ENCODE measurements at regions not wholly inside any gene's neighbourhood (a gene's known extent, or its start where the extent isn't known, plus 50 kb on each side); places are given as distances from the start of the nearest gene placed in this dataset.
A peak's percentile ranks its signal among the peaks of the same experiment; 100 is the strongest.

GRCh38 chr13:106850973-106851650 is 283.2 kb upstream of the ARGLU1 start:
- Histone ChIP-seq H3K36me3 (no peaks in the 10 kb centered on the region), H3K27ac (no peak overlapping the region), H3K9ac (no peak overlapping the region), H3K4me3 (no peak overlapping the region), H4K20me1 (no peaks in the 10 kb centered on the region), H3K4me1 (no peaks in the 10 kb centered on the region), H3K4me2 (no peak overlapping the region), H3K27me3 (no peaks in the 10 kb centered on the region), H3K9me3 (no peaks in the 10 kb centered on the region)
- no peak for TF ChIP-seq Cebpa-rat (IDR thresholded peaks at IDR 0.05)

GRCh38 chr13:106846571-106847448 is 278.9 kb upstream of the ARGLU1 start:
- H3K9ac ChIP-seq = no peak overlapping the region
- no peak overlapping the region for H3K4me2 ChIP-seq
- H4K20me1 ChIP-seq = no peaks in the 10 kb centered on the region
- no peaks in the 10 kb centered on the region for H3K9me3 ChIP-seq
- H3K4me1 ChIP-seq = no peaks in the 10 kb centered on the region
- no peak for TF ChIP-seq Cebpa-rat (IDR thresholded peaks at IDR 0.05)
- no peaks in the 10 kb centered on the region for H3K27me3 ChIP-seq
- no peak overlapping the region for H3K4me3 ChIP-seq
- H3K36me3 ChIP-seq = no peaks in the 10 kb centered on the region
- H3K27ac ChIP-seq = no peak overlapping the region

- TF ChIP-seq Cebpa-rat (IDR thresholded peaks at IDR 0.05) = no peak
- H4K20me1 ChIP-seq = no peaks in the 10 kb centered on the region
- peaks cover 18% of the 10 kb centered on the region for H3K9me3 ChIP-seq
- no peak overlapping the region for H3K9ac ChIP-seq
- no peak overlapping the region for H3K27ac ChIP-seq
- no peaks in the 10 kb centered on the region for H3K36me3 ChIP-seq
- H3K27me3 ChIP-seq = no peaks in the 10 kb centered on the region
- no peak overlapping the region for H3K4me3 ChIP-seq
- H3K4me2 ChIP-seq = peak overlapping the region; percentile 70; the same call in 1 of the 2 replicates
- peaks cover 19% of the 10 kb centered on the region for H3K4me1 ChIP-seq
Measured at GRCh38 chr13:106836186-106836802, 268.4 kb upstream of the ARGLU1 start.

- H3K27me3 ChIP-seq = no peaks in the 10 kb centered on the region
Measured at GRCh38 chr13:106835477-106835876, 267.5 kb upstream of the ARGLU1 start.

GRCh38 chr13:106821979-106822378 is 254.0 kb upstream of the ARGLU1 start:
- H4K20me1 ChIP-seq = no peaks in the 10 kb centered on the region
- no peak for TF ChIP-seq Cebpa-rat (IDR thresholded peaks at IDR 0.05)
- no peak overlapping the region for H3K4me3 ChIP-seq
- H3K27ac ChIP-seq = no peak overlapping the region
- no peak overlapping the region for H3K9ac ChIP-seq
- H3K9me3 ChIP-seq = peaks cover 9% of the 10 kb centered on the region
- H3K36me3 ChIP-seq = no peaks in the 10 kb centered on the region
- peaks cover 6% of the 10 kb centered on the region; the same call in 1 of the 2 replicates for H3K4me1 ChIP-seq
- H3K27me3 ChIP-seq = no peaks in the 10 kb centered on the region
- no peak overlapping the region for H3K4me2 ChIP-seq

More at GRCh38 chr13:106835477-106835876, 267.5 kb upstream of the ARGLU1 start:
- no peak overlapping the region for H3K9ac ChIP-seq
- H3K36me3 ChIP-seq = no peaks in the 10 kb centered on the region
- no peak overlapping the region for H3K4me3 ChIP-seq
- peaks cover 19% of the 10 kb centered on the region for H3K4me1 ChIP-seq
- H3K27ac ChIP-seq = no peak overlapping the region
- H3K4me2 ChIP-seq = peak overlapping the region; percentile 70
- TF ChIP-seq Cebpa-rat (IDR thresholded peaks at IDR 0.05) = no peak
- no peaks in the 10 kb centered on the region for H4K20me1 ChIP-seq
- H3K9me3 ChIP-seq = peaks cover 18% of the 10 kb centered on the region

GRCh38 chr13:106819413-106820180 is 251.7 kb upstream of the ARGLU1 start:
- peaks cover 6% of the 10 kb centered on the region; the same call in 1 of the 2 replicates for H3K4me1 ChIP-seq
- peak overlapping the region; percentile 17; the same call in 1 of the 2 replicates for H3K4me2 ChIP-seq
- H3K36me3 ChIP-seq = no peaks in the 10 kb centered on the region
- no peaks in the 10 kb centered on the region for H3K27me3 ChIP-seq
- no peak overlapping the region for H3K27ac ChIP-seq
- no peak for TF ChIP-seq Cebpa-rat (IDR thresholded peaks at IDR 0.05)
- no peak overlapping the region for H3K4me3 ChIP-seq
- no peak overlapping the region for H3K9ac ChIP-seq
- H3K9me3 ChIP-seq = no peaks in the 10 kb centered on the region; the same call in 1 of the 2 replicates
- no peaks in the 10 kb centered on the region for H4K20me1 ChIP-seq

GRCh38 chr13:106818971-106819370 is 251.0 kb upstream of the ARGLU1 start:
- H3K9ac ChIP-seq = no peak overlapping the region
- no peak for TF ChIP-seq Cebpa-rat (IDR thresholded peaks at IDR 0.05)
- H3K27ac ChIP-seq = no peak overlapping the region
- no peaks in the 10 kb centered on the region for H3K36me3 ChIP-seq
- H4K20me1 ChIP-seq = no peaks in the 10 kb centered on the region
- H3K4me1 ChIP-seq = peaks cover 6% of the 10 kb centered on the region; the same call in 1 of the 2 replicates
- no peaks in the 10 kb centered on the region for H3K27me3 ChIP-seq
- H3K4me2 ChIP-seq = peak overlapping the region; percentile 17; the same call in 1 of the 2 replicates
- H3K4me3 ChIP-seq = no peak overlapping the region
- no peaks in the 10 kb centered on the region for H3K9me3 ChIP-seq

- no peak overlapping the region for H3K4me3 ChIP-seq
- TF ChIP-seq Cebpa-rat (IDR thresholded peaks at IDR 0.05) = no peak
- peaks cover 6% of the 10 kb centered on the region; the same call in 1 of the 2 replicates for H3K4me1 ChIP-seq
- H3K27ac ChIP-seq = no peak overlapping the region
- H3K9ac ChIP-seq = no peak overlapping the region
- H4K20me1 ChIP-seq = no peaks in the 10 kb centered on the region
- H3K36me3 ChIP-seq = no peaks in the 10 kb centered on the region
- H3K27me3 ChIP-seq = no peaks in the 10 kb centered on the region
- H3K9me3 ChIP-seq = no peaks in the 10 kb centered on the region
- H3K4me2 ChIP-seq = no peak overlapping the region
Measured at GRCh38 chr13:106815545-106815944, 247.6 kb upstream of the ARGLU1 start.

- peaks cover 3% of the 10 kb centered on the region; the same call in 1 of the 2 replicates for H3K4me1 ChIP-seq
- TF ChIP-seq Cebpa-rat (IDR thresholded peaks at IDR 0.05) = no peak
- no peaks in the 10 kb centered on the region for H3K36me3 ChIP-seq
Measured at GRCh38 chr13:106814463-106814862, 246.5 kb upstream of the ARGLU1 start.

More at GRCh38 chr13:106814463-106814862, 246.5 kb upstream of the ARGLU1 start:
- Histone ChIP-seq H3K4me2 (no peak overlapping the region), H3K27me3 (no peaks in the 10 kb centered on the region), H3K9me3 (no peaks in the 10 kb centered on the region), H3K4me3 (no peak overlapping the region), H3K9ac (no peak overlapping the region), H3K27ac (no peak overlapping the region), H4K20me1 (no peaks in the 10 kb centered on the region)
